ENCODE measurements at regions not wholly inside any gene's neighbourhood (a gene's known extent, or its start where the extent isn't known, plus 50 kb on each side); places are given as distances from the start of the nearest gene placed in this dataset.

DNA sequence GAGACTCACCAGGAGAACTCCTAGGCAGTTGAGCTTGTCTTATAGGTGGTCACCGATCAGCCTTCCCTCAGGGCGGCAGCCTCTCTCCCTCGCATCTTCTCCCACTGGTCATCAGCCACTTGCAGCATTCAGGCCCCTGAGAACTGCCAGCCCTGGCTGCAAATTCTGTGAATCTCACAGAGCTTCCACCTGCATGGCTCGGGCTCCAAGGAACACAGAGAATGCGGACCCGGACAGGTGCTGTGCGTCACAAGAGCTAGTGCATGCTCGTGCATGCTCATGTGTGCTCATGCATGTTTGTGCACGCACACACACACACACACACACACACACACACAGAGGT, 176.9 kb downstream of the ARHGAP12 start:
- TF ChIP-seq, protein P1, sequence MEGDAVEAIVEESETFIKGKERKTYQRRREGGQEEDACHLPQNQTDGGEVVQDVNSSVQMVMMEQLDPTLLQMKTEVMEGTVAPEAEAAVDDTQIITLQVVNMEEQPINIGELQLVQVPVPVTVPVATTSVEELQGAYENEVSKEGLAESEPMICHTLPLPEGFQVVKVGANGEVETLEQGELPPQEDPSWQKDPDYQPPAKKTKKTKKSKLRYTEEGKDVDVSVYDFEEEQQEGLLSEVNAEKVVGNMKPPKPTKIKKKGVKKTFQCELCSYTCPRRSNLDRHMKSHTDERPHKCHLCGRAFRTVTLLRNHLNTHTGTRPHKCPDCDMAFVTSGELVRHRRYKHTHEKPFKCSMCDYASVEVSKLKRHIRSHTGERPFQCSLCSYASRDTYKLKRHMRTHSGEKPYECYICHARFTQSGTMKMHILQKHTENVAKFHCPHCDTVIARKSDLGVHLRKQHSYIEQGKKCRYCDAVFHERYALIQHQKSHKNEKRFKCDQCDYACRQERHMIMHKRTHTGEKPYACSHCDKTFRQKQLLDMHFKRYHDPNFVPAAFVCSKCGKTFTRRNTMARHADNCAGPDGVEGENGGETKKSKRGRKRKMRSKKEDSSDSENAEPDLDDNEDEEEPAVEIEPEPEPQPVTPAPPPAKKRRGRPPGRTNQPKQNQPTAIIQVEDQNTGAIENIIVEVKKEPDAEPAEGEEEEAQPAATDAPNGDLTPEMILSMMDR (IDR thresholded peaks at IDR 0.05; ENCODE audit: poor library complexity) = no peak
- no peak for TF ChIP-seq EZH2 (IDR thresholded peaks at IDR 0.05; ENCODE audit: borderline replicate concordance)

Data from hepatocyte (in vitro differentiated cells).